HG03571 (cell line): ENCODE measurements at regions not wholly inside any gene's neighbourhood (a gene's known extent, or its start where the extent isn't known, plus 50 kb on each side); places are given as distances from the start of the nearest gene placed in this dataset.

ENCODE experiments used
- ATAC-seq: cut with Tn5 transposase; IDR thresholded peaks from one replicate; pipeline ENCODE4 v1.9.1; 2021; ENCODE audit not compliant: unreplicated experiment

DNA sequence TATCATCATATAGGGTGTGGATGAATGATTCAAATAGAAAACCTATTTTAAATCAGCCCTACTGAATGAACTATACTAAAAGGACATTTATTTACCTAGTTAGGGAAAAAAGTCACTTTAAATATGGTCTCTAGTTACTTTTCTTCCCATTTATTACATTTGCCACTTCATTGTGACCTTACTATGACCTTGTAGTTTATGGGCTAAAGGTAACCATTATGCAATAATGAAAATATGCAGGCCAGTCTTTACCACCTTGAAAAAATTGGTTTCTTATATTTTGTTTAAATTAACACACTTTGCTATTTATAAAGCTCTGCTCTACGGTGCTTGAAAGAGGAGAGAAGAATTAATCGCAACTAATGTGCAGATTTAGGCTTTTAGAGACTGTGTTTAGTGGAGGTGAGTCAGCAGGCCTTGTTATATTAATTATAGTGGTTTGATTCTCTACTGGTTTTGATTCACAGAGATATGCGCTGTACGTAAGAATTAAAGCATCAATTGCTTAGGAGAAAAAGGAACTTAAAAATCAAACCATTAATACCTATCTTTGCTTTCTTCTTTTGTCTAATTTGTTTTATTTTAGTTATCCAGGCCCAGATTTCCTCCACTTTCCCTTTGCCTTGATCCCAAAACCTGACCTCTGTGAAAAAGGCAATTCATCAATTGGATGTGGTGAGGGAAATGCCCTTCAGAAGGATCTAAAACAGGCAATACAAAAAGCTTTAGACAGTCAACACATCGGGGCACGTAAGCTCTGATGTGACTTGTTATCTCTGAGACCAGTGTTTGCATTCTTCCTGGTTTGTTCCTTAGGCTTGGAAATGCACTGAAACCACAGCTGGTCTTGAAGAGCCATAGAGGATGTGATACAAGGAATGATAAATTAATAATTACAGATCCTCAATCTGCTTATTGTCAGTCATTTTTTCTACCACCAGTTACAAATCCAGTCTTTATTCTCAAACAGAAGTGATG lies 141.2 kb upstream of the HDAC9 start:
- no peak for ATAC-seq

DNA sequence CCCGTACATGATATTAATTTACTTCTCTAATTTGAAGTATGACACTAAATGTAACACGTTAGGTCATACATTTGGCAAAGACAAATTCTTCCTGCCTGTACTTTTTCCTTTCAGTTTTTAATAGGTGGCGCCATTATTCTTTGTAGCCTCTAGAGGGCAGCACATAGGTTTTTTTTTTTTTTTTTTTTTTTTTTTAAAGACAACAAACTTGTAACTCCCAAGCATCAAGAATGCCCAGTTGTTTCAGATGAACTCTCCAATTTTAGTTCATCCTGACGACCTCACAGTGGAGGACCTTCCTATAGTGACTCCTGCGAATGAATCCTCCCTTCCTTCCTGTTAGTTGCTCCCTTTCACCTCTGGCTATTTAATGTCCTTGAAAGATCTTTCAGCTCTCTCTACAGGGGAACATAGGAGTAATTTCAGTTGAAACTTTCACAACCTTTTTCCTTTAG lies 139.3 kb upstream of the HDAC9 start:
- no peak for ATAC-seq

GRCh38 chr7:18357691-18358090 lies 137.9 kb upstream of the HDAC9 start:
- ATAC-seq, result no peak

- ATAC-seq, result no peak
Observed at GRCh38 chr7:18361756-18362155, 133.8 kb upstream of the HDAC9 start.

DNA sequence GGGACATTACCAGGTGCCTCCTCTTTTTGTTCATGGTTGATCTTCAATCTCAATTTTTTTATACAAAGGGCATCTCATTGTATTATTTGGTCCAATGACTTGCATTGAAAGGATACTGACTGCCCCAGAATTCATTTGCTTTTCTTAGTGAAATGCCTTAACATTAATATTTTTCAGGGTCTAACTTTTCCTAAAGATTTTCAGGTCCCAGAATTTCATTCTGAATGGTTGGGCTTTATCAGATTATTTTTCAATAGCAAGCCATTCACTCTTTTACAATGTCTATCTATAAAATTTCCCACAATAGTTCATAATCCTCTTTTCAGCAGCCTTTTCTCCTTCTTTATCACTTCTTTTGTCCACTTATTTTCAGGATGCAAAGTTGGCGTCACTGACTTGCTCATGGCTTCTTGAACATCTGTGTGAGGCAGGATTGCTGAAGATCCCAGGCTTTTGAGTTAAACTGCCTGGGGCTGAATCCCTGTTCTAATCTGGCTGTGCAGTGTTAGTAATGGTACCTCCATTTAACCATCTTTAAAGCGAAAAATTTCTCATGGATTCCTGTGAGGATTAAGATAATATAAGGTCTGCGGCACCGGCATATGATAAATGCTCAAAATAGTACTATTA lies 131.7 kb upstream of the HDAC9 start:
- no peak for ATAC-seq

DNA sequence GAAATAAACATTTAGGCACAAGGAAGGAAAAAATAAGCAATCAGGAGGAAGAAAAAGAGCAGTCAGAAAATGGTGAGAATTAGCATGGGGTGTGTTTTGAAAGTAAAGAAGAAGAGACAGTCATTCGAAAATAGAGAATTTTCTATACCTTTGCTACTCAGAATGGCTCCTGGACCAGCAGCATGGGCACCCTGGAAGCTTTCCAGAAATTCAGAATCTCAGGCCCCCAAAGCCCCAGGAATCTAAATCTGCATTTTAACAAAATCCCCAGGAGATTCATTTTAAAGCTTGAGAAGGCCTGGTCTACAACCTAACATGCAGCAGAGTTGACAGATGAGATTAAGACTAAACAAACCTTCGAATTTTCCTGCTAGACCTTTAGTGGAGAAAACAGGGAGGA lies 131.2 kb upstream of the HDAC9 start:
- no peak for ATAC-seq

DNA sequence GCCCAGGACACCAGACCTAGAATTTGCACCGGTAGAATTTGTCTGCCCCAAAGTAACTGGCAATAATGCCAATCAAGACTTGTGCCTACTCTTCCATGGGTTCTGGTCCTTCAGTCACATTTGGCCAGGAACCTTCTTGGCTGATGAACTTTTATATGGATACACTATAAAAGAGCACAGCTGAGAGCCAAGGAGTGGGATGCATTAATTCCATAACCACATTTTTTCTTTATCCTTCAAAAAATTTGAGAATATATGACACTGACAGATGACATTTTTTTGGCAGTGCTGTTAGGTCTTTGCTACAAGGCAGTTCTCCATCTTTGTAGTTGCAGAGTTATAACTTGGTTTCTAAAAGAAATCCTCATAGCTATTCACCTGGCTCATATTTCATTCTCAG lies 129.2 kb upstream of the HDAC9 start:
- no peak for ATAC-seq

GRCh38 chr7:18369011-18369410 lies 126.5 kb upstream of the HDAC9 start:
- ATAC-seq, result no peak

GRCh38 chr7:18370633-18371032 lies 124.9 kb upstream of the HDAC9 start:
- no peak for ATAC-seq

DNA sequence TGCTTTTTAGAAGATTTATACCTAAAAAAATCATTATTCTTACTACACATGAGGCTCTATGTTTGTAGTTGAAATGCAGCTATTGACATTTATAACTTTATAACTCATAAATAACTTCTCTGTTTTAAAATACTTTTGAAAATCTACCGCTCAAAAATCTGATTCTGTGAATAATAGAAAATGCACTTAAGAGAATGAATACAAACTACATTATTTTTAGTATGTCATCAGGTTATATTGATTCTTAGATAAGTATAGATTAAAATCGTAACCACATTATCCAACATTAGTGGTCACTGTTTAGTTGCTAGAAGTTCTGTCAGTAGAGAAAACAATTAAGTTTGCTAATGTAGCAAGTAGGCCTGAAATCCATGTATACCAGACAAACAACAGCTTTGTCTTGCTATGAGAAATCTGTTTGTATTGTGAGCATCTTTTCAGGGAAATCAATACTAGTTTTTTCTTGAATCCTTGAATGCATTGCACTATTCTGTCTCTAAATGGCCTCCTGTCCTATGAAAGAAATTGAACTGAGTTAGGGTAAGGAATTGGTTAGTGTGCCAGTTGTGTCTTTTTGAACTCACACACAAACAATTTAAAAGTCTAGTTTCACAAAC lies 116.5 kb upstream of the HDAC9 start:
- no peak for ATAC-seq

DNA sequence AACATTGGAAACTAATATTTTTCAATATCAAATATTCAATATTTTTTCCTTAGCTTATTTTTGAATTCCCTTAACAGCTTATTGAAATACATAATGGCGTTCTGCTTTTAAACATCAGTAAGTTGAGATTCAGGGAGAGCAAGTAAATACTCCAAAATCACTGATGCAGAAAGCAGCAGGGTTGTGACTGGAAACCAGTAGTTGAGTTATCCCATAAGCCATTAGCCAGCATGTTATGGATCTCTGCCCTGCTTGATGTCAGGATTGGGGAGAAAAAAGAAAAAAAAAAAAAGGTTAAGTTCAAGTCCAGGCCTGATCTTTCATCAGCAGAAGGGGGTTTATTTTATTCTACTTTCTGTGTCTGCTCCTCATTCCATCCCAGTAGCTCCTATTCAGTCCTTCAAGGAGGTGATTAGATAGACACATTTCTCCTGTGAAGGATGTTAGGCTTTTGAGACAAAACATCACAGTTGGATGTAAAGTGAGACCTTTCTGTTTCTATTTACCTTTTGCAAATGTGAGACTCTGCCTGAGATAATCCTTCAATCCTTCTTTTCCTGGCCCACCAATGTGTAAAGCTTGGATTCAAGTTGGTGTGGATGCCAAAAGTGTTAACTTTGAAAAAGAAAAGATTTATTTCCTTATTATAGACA lies 110.9 kb upstream of the HDAC9 start:
- no peak for ATAC-seq

DNA sequence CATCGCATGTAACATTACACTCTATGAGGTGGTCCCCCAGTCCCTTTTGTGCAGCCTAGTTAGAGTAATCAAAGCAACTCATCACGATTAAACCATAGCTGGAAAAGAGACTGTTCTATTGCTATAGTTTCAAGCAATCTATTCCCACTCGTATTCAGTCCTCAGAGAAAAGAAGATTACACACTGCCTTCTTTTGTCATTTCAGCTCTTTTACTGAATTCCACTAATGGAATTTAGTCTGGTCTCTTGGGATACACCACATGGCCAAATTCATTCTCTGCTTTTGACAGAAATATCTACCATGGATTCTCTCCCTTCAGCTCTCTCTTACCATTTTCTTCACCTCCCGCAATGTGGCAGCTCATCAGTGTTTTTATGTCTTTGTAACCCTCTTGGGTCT lies 108.9 kb upstream of the HDAC9 start:
- no peak for ATAC-seq

DNA sequence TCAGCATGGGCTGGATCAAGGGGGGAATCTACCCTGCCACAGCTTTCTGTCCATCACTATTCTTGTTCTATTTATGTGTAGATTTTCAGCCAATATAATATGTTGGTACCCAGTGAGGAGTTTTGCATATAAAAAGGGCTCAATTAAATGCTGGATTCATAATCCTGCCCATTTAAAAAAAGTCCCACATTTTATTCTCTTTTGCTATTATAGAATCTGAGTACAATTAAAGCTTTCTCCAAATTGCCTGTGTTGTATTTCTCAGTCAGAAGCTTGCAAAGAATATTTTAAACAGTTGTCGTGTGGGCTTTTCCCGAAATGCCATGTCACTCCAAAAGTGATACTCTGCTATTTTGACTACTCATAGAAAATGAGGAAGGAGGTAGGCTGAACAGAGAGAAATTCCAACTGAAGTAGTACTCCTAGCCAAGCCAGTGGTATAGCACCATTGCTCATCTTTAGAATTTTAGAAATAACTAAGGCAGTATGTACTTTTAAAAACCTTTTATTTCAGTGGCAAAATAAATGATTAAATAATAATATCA lies 108.3 kb upstream of the HDAC9 start:
- ATAC-seq, result no peak

DNA sequence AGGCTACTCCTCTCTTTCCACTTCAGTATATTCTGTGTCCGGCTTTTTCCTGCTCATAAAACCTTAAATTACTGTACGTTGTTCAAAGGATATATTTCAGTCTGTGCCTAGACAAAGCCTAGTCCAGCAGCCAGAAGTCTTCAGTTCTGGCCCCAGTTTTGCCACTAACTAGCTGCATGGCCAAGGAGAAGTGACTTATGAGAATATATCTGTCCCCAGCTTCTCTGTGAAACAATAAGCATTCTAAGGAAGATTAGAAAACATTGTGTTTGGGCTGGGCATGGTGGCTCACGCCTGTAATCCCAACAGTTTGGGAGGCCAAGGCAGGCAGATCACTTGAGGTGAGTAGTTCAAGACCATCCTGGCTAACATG lies 105.0 kb upstream of the HDAC9 start:
- peak; percentile 24 for ATAC-seq

DNA sequence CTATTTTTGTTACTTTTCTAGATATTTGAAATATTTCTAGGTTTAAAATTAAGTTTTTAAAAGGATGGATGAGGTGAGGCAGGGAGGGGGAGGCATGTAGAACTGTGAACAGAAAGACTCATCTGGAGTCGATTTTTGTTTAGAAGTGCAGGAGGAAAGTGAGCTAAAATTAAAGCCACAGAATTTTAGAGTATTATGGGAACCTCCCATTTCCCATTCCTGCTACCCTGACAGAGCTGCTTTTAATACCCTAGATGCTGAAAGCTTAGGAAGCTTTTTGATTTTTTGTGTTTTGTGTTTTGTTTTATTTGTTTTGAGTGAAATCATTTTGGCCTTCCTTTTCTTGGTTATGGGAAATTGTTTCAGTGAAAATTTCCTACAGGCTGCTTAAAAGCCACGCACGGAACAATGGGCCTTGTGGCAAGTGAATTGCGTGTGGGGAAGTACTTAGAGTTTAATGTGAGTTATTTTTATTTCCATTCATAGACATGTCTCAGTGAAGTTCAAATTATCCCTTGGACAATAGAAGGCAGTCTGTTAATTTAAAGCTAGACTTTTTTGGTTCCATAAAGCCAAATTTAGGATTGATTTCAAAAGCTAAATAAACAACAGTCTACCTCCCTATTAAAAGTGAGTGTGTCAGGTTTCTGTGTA lies 102.0 kb upstream of the HDAC9 start:
- ATAC-seq, result no peak

DNA sequence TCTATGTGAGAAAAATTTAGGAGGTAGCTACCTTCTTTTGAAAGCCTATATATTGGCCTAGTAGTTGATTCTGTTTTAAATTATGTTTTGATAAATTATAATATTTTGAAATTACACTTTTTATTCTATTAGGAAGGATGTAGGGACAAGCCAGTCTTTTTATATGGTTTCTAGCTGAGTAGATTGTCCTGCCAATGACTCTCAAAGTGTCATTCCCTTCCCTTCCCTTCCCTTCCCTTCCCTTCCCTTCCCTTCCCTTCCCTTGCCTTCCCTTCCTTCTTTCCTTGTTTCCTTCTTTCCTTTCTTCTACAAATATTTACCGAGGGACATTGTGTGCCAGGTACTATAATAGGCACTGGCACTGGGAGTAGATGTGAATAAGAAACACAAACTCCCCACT lies 99.7 kb upstream of the HDAC9 start:
- no peak for ATAC-seq

DNA sequence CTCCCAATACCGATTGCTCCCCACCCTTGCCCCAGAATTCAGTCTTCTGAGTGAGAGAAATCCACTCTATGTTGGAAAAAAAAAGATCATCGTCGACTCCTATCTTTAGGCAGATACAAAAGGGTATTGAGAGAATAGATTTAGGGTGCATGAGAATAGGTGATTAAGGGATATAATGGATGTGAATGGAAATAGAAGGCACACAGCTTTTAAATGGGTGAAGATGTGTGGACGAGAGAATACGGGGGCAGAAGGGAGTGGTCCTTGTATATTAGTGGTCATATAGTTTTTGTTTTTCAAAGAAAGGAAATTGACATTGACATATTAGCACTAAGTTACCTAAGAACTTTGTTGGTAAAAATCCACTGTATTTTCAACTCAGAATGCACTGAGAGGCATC lies 98.6 kb upstream of the HDAC9 start:
- no peak for ATAC-seq

DNA sequence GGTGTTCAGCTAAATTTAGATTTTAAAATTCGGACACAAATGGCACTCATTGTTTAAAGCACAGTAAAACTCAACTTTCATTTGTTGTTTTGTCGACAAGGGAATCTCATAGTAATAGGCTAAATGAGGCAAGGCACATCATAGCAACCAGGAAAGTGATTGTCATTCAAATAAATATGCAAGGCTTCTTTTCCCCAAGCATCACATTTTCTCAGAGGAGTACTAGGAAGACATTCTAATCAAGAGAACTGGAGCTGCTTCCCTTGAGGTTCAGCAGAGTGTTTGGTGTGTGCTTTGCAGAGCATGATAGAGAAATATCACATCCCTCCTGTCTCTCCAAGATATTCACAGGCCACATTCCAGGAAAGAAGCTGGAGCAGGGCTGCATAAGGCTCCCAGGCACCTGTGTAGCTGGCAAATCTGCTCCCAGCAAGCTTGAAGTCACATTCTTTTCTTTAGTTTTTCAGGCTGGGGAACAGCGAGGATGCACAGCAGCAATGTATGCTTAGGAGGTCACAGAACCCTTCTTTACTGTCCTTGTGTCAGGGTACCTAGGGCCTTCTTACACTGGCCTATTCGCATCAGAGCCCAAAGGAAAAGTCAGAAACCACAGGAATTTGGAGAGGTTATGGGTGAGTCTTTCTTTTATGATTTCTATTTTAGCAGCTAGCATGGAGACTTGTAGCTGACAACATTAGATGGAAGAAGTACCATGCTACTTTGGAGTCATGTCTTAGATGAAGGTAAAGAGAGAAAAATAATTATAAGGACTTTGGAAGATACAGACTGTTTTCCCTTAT lies 95.9 kb upstream of the HDAC9 start:
- no peak for ATAC-seq

DNA sequence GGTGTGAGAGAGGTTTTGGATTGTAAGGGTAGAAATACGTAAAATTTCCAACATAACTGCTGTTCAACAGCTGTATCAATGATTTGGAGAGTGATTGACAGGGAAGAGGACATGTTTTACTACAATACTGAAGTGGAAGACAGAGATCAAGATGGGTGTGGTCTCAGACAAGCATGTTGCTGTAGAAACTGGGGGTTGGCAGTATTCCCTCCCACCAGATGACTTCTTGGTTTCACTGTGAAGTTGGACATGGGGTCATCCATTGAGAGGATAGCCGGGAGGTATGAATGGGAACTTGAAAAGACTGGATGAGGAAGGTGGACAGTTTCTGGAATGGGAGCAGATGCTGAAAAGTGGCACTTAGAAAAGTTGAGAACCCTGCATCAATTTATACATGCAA lies 95.3 kb upstream of the HDAC9 start:
- no peak for ATAC-seq

DNA sequence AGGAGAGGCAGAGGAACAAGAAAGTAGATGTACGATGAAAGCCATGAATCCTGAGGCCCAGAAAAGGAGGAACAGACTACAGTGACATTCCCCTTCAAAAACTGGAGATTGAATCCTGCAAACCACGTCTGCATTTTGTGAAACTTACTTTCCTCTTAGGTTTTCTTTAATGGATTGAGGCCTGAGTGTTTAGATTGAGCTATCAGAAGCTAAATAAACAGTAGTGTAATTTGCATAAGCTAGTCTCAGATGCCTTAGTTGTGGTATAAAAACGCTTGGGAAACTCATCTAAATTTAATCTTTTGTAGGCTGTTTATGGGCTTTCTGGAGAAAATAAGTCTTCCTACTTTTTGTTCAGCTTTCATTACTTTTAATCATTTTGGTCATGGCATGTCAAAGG lies 94.8 kb upstream of the HDAC9 start:
- no peak for ATAC-seq
